Fibroblast of lung (primary cell): ENCODE measurements at regions not wholly inside any gene's neighbourhood (a gene's known extent, or its start where the extent isn't known, plus 50 kb on each side); places are given as distances from the start of the nearest gene placed in this dataset.

Experiments used
- DNase-seq, 2 donors: peaks; one replicate each; pipeline versions ENCODE4 v3.0.0 to v3.0.0-alpha.2; 2010; ENCODE audit warnings: low read depth in 2 of 2
- H2AFZ ChIP-seq: 2 replicates; pipeline ENCODE4 v1.5.1; 2012; ENCODE audit warnings: low read length, control low read depth, inconsistent platforms
- H3K27ac ChIP-seq: 2 replicates; pipeline ENCODE4 v1.5.1; 2011; ENCODE audit warnings: low read length, control low read depth; ENCODE audit not compliant: insufficient read depth
- H3K27me3 ChIP-seq: 2 replicates; pipeline ENCODE4 v1.5.1; 2011; ENCODE audit warnings: mild to moderate bottlenecking, low read length; ENCODE audit not compliant: control insufficient read depth, insufficient read depth
- H3K36me3 ChIP-seq: 2 replicates; pipeline ENCODE4 v1.5.1; 2011; ENCODE audit warnings: low read length; ENCODE audit not compliant: control insufficient read depth, insufficient read depth
- H3K4me1 ChIP-seq: 2 replicates; pipeline ENCODE4 v1.5.1; 2011; ENCODE audit warnings: low read length; ENCODE audit not compliant: control insufficient read depth, insufficient read depth; ENCODE audit errors: extremely low read depth
- H3K4me2 ChIP-seq: 2 replicates; pipeline ENCODE4 v1.5.1; 2011; ENCODE audit warnings: low read length, control low read depth; ENCODE audit not compliant: insufficient read depth; ENCODE audit errors: extremely low read depth
- H3K4me3 ChIP-seq, 4 experiments: fragments of 200-600 bp in 1 of 4; sonication (generic) in 1 of 4; replicated peaks in 1 of 4; 2 replicates each; pipeline ENCODE4 v1.5.1; 2011 to 2016; ENCODE audit warnings: low read length in 4 of 4, low read depth in 3 of 4, mild to moderate bottlenecking in 3 of 4, control low read depth in 2 of 4, inconsistent platforms in 1 of 4, mixed read lengths in 1 of 4; ENCODE audit not compliant: insufficient read depth in 1 of 4; ENCODE audit errors: control extremely low read depth in 1 of 4
- H3K79me2 ChIP-seq: 2 replicates; pipeline ENCODE4 v1.5.1; 2012; ENCODE audit warnings: mild to moderate bottlenecking, low read length, inconsistent platforms; ENCODE audit not compliant: control insufficient read depth, insufficient read depth
- H3K9ac ChIP-seq: 2 replicates; pipeline ENCODE4 v1.5.1; 2011; ENCODE audit warnings: mild to moderate bottlenecking, low read length, control low read depth; ENCODE audit not compliant: insufficient read depth
- H3K9me3 ChIP-seq: 2 replicates; pipeline ENCODE4 v1.5.1; 2012; ENCODE audit warnings: low read depth, low read length; ENCODE audit not compliant: control insufficient read depth, insufficient read depth
- H4K20me1 ChIP-seq: 2 replicates; pipeline ENCODE4 v1.5.1; 2011; ENCODE audit warnings: low read length; ENCODE audit not compliant: control insufficient read depth, insufficient read depth; ENCODE audit errors: extremely low read depth
- EZH2 ChIP-seq: IDR thresholded peaks from 2 replicates; pipeline ENCODE4 v1.5.1; 2012; ENCODE audit warnings: low read length, control low read depth, mild to moderate bottlenecking; ENCODE audit errors: missing control alignments
- TF ChIP-seq, protein P1 (sequence below), 2 donors: IDR thresholded peaks in 1 of 2; conservative IDR thresholded peaks in 1 of 2; 1 replicate in 1 of 2; 2 replicates in 1 of 2; pipeline ENCODE4 v1.5.1; 2011 to 2012; ENCODE audit warnings: low read length in 2 of 2, control low read depth in 1 of 2, inconsistent platforms in 1 of 2, low read depth in 1 of 2, mild to moderate bottlenecking in 1 of 2

DNA sequence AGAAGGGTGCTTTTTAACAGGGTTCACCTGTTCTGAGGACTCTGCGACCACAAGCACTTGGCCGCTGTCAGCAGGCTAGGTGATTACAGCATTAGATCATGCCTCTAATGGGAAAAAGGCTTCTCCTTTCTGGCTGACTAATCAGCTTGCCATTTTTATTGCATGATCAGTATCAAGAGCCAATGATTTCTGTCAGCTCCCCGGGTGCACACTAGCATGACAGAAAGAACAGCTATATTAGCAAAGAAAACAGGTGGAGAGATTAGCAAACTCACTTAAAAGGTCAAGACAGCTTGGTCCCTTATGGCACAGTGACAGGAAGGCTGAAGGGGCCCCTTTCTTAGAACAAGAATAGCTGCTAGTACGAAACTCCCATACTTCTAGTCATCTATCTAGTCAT is 170.0 kb downstream of the SMIM20 start:
- Histone ChIP-seq H3K4me1 (peaks cover 25% of the 10 kb centered on the region), H3K9me3 (no peaks in the 10 kb centered on the region), H3K27ac (peak overlapping the region; percentile 22), H3K27me3 (no peaks in the 10 kb centered on the region), H4K20me1 (no peaks in the 10 kb centered on the region), H3K4me3 (no peak overlapping the region), H3K9ac (no peak overlapping the region), H2AFZ (no peak overlapping the region), H3K36me3 (no peaks in the 10 kb centered on the region), H3K4me2 (peak overlapping the region; percentile 28), H3K79me2 (no peaks in the 10 kb centered on the region)
- DNase-seq: peak; percentile 92 to 96
- TF ChIP-seq EZH2: no peak
- TF ChIP-seq, protein P1, sequence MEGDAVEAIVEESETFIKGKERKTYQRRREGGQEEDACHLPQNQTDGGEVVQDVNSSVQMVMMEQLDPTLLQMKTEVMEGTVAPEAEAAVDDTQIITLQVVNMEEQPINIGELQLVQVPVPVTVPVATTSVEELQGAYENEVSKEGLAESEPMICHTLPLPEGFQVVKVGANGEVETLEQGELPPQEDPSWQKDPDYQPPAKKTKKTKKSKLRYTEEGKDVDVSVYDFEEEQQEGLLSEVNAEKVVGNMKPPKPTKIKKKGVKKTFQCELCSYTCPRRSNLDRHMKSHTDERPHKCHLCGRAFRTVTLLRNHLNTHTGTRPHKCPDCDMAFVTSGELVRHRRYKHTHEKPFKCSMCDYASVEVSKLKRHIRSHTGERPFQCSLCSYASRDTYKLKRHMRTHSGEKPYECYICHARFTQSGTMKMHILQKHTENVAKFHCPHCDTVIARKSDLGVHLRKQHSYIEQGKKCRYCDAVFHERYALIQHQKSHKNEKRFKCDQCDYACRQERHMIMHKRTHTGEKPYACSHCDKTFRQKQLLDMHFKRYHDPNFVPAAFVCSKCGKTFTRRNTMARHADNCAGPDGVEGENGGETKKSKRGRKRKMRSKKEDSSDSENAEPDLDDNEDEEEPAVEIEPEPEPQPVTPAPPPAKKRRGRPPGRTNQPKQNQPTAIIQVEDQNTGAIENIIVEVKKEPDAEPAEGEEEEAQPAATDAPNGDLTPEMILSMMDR (conservative IDR thresholded peaks at IDR 0.05 in 1 of 2, IDR thresholded peaks at IDR 0.05 in 1 of 2; ENCODE audit: low read depth in 1 of 2, low read length in 2 of 2): no peak

DNA sequence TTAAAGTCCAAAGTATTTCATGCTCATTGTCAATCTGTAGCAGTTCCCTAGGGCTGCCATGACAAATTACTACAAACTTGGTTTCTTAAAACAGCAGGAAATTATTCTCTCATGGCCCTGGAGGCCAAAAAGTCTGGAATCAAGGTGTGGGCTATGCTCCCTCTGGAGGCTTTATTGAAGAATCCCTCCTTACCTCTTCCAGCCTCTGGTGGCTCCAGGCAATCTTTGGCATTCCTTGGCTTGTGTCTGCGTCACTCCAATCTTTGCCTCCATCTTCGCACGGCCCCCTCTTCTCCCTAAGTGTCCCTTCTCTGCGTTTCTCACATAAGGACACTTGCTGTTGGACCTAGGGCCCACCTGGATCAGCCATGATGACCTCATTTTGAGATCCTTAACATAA is 170.4 kb downstream of the SMIM20 start:
- no peak overlapping the region for H3K4me2 ChIP-seq
- H3K9ac ChIP-seq: no peak overlapping the region
- H4K20me1 ChIP-seq: no peaks in the 10 kb centered on the region
- H3K27ac ChIP-seq: peak overlapping the region; percentile 22
- no peak for DNase-seq
- H3K79me2 ChIP-seq: no peaks in the 10 kb centered on the region
- no peak overlapping the region for H3K4me3 ChIP-seq
- no peaks in the 10 kb centered on the region for H3K36me3 ChIP-seq
- H2AFZ ChIP-seq: no peak overlapping the region
- no peak for TF ChIP-seq EZH2
- TF ChIP-seq, protein P1 (conservative IDR thresholded peaks at IDR 0.05 in 1 of 2, IDR thresholded peaks at IDR 0.05 in 1 of 2; ENCODE audit: low read depth in 1 of 2, low read length in 2 of 2): no peak
- H3K9me3 ChIP-seq: no peaks in the 10 kb centered on the region
- no peaks in the 10 kb centered on the region for H3K27me3 ChIP-seq
- H3K4me1 ChIP-seq: peaks cover 25% of the 10 kb centered on the region

GRCh38 chr4:26085551-26085950 is 171.5 kb downstream of the SMIM20 start:
- H3K4me2 ChIP-seq: no peak overlapping the region
- no peak for DNase-seq
- peaks cover 25% of the 10 kb centered on the region for H3K4me1 ChIP-seq

More at GRCh38 chr4:26085551-26085950, 171.5 kb downstream of the SMIM20 start:
- Histone ChIP-seq H3K9me3 (no peaks in the 10 kb centered on the region), H3K36me3 (no peaks in the 10 kb centered on the region), H2AFZ (no peak overlapping the region), H3K79me2 (no peaks in the 10 kb centered on the region), H3K4me3 (no peak overlapping the region), H4K20me1 (no peaks in the 10 kb centered on the region), H3K27ac (no peak overlapping the region), H3K9ac (no peak overlapping the region), H3K27me3 (no peaks in the 10 kb centered on the region)
- TF ChIP-seq, protein P1 (conservative IDR thresholded peaks at IDR 0.05 in 1 of 2, IDR thresholded peaks at IDR 0.05 in 1 of 2; ENCODE audit: low read depth in 1 of 2, low read length in 2 of 2): no peak
- no peak for TF ChIP-seq EZH2
